GM19043 (cell line): ENCODE measurements at regions not wholly inside any gene's neighbourhood (a gene's known extent, or its start where the extent isn't known, plus 50 kb on each side); places are given as distances from the start of the nearest gene placed in this dataset.
"Not testable (repeated sequence)": the region's sequence is repeated elsewhere in the genome, so short reads cannot be mapped to it uniquely, and the experiment has no call there.

Experiments
- ATAC-seq: cut with Tn5 transposase; IDR thresholded peaks from one replicate; pipeline ENCODE4 v1.9.1; 2021; ENCODE audit warnings: low read depth; ENCODE audit not compliant: unreplicated experiment

GRCh38 chr5:155113888-155114287, 100.3 kb downstream of the KIF4B start:
- no peak for ATAC-seq

GRCh38 chr5:155114655-155115054, 101.1 kb downstream of the KIF4B start:
- ATAC-seq, result no peak

DNA sequence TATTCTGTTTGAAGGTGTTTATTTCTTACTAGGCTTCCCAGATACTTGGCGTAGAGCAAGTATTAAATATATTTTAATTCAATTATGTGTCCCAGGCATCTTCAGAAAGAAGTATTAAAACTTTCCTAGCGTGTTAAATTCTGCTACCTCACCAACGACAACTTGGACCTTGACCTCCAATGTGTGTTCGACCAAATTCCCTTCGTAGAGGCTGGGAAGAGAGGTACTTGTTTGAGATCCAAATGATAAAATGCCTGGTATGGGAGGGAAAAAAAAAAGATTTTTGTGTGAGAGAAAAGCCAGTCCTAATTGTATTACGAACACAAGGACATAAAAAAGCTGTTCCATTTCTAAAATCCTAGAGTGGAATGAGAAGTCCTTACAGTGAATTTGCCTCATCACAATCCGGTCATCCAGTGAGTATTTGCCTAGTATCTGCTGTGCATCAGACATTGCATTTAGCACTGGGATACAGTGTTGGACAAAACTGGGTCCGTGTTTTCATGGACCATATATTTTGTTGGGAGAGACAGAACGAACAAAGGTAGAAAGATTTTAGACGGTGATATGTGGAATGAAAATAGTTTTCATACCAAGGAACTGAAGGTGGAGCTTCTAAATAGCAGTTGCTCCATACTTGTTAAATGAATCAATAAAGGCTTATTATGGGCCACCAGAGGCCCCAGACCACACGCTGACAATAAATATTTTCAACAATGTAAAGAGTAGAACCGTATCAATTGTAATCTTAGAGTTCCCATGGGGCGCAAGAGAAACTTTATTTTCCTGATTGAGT, 103.1 kb downstream of the KIF4B start:
- ATAC-seq, result no peak

- ATAC-seq, result no peak
Observed at GRCh38 chr5:155125551-155126095, 112.1 kb downstream of the KIF4B start.

GRCh38 chr5:155126573-155126972, 113.0 kb downstream of the KIF4B start:
- ATAC-seq, result no peak

- ATAC-seq, result no peak
Observed at GRCh38 chr5:155127552-155127951, 114.0 kb downstream of the KIF4B start.

DNA sequence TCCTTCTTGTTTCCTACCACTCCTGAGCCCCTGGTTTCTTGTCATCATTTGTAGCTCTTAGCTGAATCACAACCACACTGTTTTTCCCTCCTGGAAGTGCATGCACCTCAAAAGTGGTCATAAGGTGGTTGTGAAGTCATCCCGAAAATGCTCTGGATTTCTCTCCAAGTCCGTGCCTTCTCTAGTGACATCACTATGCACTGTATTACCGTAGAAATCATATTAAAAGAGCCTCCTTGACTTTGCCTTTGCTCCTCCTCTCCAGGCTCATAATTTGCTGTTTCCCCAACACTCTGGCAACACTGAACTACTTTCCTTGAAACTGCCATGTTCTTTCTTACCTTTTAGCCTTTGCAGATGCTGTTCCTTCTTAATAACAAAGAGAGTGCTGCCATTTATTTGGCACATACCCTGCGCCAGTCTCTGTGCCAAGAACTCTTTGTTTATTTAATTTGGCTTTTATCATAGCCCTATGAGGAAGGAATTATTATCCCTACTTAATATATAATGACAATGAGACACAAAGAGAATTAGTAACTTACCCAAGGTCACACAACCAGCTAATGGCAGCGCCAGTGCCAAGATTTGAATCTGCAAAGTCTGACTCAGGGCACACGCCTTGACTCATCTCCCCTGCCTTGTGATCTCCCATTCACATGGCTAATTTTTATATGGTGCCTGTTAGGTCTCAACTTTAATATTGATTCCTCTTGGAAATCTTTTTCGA, 115.4 kb downstream of the KIF4B start:
- no peak for ATAC-seq

DNA sequence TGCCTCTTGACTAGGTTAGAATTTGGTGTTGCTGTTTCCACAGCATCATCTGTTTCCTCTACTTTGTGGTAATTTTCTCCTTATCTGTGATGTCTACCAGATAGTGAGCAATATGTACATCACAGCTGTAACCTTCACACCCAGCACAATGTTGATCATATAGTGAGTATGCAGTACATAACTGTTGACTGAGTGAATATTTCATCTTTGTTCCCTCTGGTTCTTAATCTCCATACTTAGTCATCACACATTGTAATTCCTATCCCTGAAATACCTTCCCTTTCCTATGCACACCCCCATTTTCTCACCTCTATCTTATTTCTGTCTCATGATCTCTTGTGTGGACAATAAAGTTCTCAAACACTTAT, 115.9 kb downstream of the KIF4B start:
- no peak for ATAC-seq

GRCh38 chr5:155134130-155134529, 120.6 kb downstream of the KIF4B start:
- ATAC-seq, result no peak

DNA sequence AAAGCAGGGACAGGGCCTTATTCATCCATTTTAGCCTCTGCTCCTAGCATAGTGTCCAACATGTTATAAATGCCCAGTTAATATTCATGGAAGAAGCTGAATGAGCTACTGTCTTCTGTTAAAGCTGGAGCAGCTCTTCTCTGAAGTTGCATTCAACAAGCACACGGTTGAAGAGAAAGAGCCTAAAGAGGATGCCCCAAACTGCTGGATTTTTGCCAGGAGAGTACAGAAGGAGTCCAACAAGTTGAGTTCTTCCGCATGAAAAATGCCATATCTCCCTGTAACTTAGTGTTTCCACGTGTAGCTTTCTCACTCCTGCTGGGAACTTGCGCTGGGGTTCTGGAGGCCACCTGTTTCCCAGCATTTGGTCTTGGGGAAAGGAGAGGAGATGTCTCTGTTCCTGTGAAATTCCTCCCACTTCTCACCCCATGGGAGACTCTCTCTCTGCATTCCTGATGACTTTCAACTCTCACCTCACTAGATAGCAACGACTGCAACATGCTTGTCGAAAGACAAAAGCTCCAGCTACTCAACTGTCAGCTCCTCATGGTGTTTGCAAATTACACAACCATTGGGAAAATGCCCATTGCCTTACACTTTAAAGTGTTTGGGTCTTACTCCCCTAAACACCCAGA, 122.8 kb downstream of the KIF4B start:
- no peak for ATAC-seq

DNA sequence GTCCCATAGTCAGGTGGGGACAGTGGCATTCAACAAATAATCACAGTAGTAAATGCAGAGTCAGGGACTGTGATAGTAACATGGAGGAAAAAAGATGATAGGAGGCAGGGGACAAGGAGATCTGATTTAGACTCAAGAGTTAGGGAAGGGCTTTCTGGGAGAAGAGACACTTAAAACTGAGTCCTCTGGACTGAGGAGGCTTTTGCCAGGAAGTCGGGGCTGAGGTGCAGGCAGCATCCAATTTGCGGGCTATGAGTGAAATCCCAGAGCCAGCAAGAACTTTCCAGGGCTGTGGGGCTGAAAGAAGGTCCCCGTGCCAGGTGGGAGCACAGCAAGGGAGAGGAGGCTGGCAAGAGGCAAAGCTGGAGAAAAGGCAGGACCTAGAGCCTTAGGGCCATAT, 124.1 kb downstream of the KIF4B start:
- no peak for ATAC-seq

- no peak for ATAC-seq
Observed at GRCh38 chr5:155140646-155141045, 127.1 kb downstream of the KIF4B start.

- ATAC-seq, result no peak
Observed at GRCh38 chr5:155144956-155145355, 131.4 kb downstream of the KIF4B start.

GRCh38 chr5:155147222-155147621, 133.7 kb downstream of the KIF4B start:
- no peak for ATAC-seq

GRCh38 chr5:155148694-155149093, 135.1 kb downstream of the KIF4B start:
- ATAC-seq, result no peak

DNA sequence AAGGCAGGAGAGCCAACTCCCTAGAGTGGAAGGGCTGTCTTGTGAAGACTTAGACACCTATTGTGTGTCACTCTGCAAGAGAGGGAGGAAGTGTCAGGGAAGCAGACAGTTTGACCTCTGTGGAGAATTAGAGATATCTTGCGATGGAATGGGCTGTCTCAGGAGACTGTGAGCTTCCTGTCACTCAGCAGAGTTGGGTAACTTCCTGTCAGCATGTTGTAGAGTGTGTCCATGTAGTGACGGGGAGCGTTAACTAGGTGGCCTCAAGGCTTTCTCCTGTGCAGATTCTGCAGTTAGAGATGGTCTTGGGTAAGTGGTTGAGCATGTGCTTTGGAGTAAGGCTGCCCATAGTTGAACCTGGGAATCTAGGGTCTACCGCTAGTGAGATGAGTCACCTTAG, 136.5 kb downstream of the KIF4B start:
- no peak for ATAC-seq

DNA sequence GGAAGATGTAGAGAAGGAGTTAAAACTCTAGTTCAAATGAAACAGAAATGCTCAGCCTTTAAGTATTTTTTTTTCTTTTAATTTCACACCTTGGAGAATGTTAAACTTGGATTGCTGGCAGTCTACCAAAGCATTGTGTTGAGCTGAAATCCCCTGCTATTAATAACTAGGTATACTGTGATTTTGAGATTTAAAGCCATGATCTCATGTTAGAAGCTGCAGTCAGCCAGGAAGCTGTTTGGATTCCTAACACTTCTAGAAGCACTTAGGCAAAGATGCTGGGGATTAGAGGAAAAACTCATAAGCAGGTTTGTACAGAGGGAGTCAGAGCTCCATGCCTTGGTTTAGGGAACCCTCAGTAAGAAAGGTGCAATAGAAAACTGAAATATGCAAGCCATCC, 141.4 kb downstream of the KIF4B start:
- no peak for ATAC-seq

GRCh38 chr5:155163084-155163483, 149.5 kb downstream of the KIF4B start:
- ATAC-seq, result not testable (repeated sequence)

DNA sequence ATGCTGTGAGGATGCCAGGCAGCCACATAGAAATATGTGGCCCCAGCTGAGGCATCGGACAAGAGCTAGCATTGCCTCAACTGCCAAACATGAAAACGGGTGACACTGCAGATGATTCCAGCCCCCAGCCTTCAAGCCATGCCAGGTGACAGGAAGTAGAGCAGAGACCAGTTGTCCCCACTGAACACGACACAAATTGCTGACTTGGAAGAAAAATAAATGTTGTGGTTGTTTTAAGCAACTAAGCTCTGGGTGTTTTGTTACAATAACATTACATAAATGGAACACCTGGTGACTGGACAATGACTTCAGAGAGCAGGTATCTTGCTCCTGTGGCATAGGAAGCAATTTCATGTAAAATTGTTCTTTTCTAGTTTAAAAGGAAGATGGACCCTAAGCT, 154.2 kb downstream of the KIF4B start:
- no peak for ATAC-seq

- no peak for ATAC-seq
Observed at GRCh38 chr5:155181542-155181941, 168.0 kb downstream of the KIF4B start.

- no peak for ATAC-seq
Observed at GRCh38 chr5:155189476-155189875, 175.9 kb downstream of the KIF4B start.
